ENCODE measurements at regions not wholly inside any gene's neighbourhood (a gene's known extent, or its start where the extent isn't known, plus 50 kb on each side); places are given as distances from the start of the nearest gene placed in this dataset.

- H3K4me3 ChIP-seq (ENCODE audit: low read length) = no peak overlapping the region
- H3K27me3 ChIP-seq (ENCODE audit: control insufficient read depth, insufficient read depth, low read length) = no peaks in the 10 kb centered on the region
- no peak overlapping the region for H3K9ac ChIP-seq (ENCODE audit: low read length)
- H3K27ac ChIP-seq (ENCODE audit: low read depth, low read length) = no peak overlapping the region
- no peaks in the 10 kb centered on the region for H3K36me3 ChIP-seq (ENCODE audit: control insufficient read depth, insufficient read depth, low read length)
- H3K4me1 ChIP-seq (ENCODE audit: control insufficient read depth, insufficient read depth, low read length) = no peaks in the 10 kb centered on the region
Measured at GRCh38 chr7:115110523-115110922, 188.6 kb downstream of the MDFIC start.

DNA sequence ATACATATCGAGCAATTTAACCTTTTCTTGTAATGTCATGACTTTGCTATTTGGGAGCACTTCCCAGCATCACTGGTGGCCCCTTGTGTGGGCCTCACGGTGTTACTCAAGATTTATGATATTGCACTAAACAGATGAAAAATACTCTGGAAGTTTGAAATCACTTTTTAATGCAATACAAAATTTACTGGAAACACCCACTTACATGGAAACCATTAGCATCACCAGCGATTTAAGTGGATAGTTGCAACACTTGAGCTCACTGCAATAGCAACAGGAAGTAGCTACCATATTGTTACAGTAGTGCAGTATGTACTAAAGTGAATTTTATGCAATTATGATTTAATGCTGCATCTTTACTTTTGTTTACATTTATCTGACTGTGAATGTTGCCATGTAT, 184.4 kb downstream of the MDFIC start:
- no peaks in the 10 kb centered on the region for H3K27me3 ChIP-seq (ENCODE audit: control insufficient read depth, insufficient read depth, low read length)
- H3K4me3 ChIP-seq (ENCODE audit: low read length) = no peak overlapping the region
- H3K4me1 ChIP-seq (ENCODE audit: control insufficient read depth, insufficient read depth, low read length) = no peaks in the 10 kb centered on the region
- H3K9ac ChIP-seq (ENCODE audit: low read length) = no peak overlapping the region
- H3K27ac ChIP-seq (ENCODE audit: low read depth, low read length) = no peak overlapping the region
- no peaks in the 10 kb centered on the region for H3K36me3 ChIP-seq (ENCODE audit: control insufficient read depth, insufficient read depth, low read length)

GRCh38 chr7:115102738-115103137, 180.8 kb downstream of the MDFIC start:
- Histone ChIP-seq H3K36me3 (ENCODE audit: control insufficient read depth, insufficient read depth, low read length) (no peaks in the 10 kb centered on the region), H3K4me3 (ENCODE audit: low read length) (no peak overlapping the region), H3K4me1 (ENCODE audit: control insufficient read depth, insufficient read depth, low read length) (no peaks in the 10 kb centered on the region), H3K9ac (ENCODE audit: low read length) (no peak overlapping the region), H3K27me3 (ENCODE audit: control insufficient read depth, insufficient read depth, low read length) (no peaks in the 10 kb centered on the region), H3K27ac (ENCODE audit: low read depth, low read length) (no peak overlapping the region)

- Histone ChIP-seq H3K4me3 (ENCODE audit: low read length) (no peak overlapping the region), H3K9ac (ENCODE audit: low read length) (no peak overlapping the region), H3K27ac (ENCODE audit: low read depth, low read length) (no peak overlapping the region), H3K4me1 (ENCODE audit: control insufficient read depth, insufficient read depth, low read length) (no peaks in the 10 kb centered on the region), H3K27me3 (ENCODE audit: control insufficient read depth, insufficient read depth, low read length) (no peaks in the 10 kb centered on the region), H3K36me3 (ENCODE audit: control insufficient read depth, insufficient read depth, low read length) (no peaks in the 10 kb centered on the region)
Measured at GRCh38 chr7:115101199-115101598, 179.3 kb downstream of the MDFIC start.

- Histone ChIP-seq H3K4me1 (ENCODE audit: control insufficient read depth, insufficient read depth, low read length) (no peaks in the 10 kb centered on the region), H3K27ac (ENCODE audit: low read depth, low read length) (no peak overlapping the region), H3K9ac (ENCODE audit: low read length) (no peak overlapping the region), H3K4me3 (ENCODE audit: low read length) (no peak overlapping the region), H3K27me3 (ENCODE audit: control insufficient read depth, insufficient read depth, low read length) (no peaks in the 10 kb centered on the region), H3K36me3 (ENCODE audit: control insufficient read depth, insufficient read depth, low read length) (no peaks in the 10 kb centered on the region)
Measured at GRCh38 chr7:115099906-115100305, 178.0 kb downstream of the MDFIC start.

- H3K36me3 ChIP-seq (ENCODE audit: control insufficient read depth, insufficient read depth, low read length) = no peaks in the 10 kb centered on the region
- H3K9ac ChIP-seq (ENCODE audit: low read length) = no peak overlapping the region
- H3K27ac ChIP-seq (ENCODE audit: low read depth, low read length) = no peak overlapping the region
- H3K4me1 ChIP-seq (ENCODE audit: control insufficient read depth, insufficient read depth, low read length) = no peaks in the 10 kb centered on the region
- no peaks in the 10 kb centered on the region for H3K27me3 ChIP-seq (ENCODE audit: control insufficient read depth, insufficient read depth, low read length)
- H3K4me3 ChIP-seq (ENCODE audit: low read length) = no peak overlapping the region
Measured at GRCh38 chr7:115097175-115097671, 175.3 kb downstream of the MDFIC start.

DNA sequence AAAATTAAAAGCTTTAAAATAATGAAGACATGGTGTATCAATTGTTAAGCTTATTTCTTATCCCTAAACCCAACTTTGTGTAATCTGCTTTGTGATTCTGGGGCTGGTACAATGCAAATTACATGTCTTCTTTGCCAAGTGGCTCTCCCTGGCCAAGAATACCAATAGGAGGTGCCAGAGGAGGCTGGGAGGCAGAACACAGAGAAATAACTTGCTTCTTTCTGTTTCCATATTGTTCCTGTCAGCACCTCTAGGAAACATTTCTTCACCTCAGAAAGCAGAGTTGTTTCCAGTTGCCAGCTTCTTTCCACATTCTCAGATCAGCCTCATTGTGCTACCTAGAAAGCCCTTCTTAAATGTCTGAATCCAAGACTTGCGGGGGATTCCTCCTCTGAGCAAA, 174.4 kb downstream of the MDFIC start:
- no peaks in the 10 kb centered on the region for H3K27me3 ChIP-seq (ENCODE audit: control insufficient read depth, insufficient read depth, low read length)
- H3K4me1 ChIP-seq (ENCODE audit: control insufficient read depth, insufficient read depth, low read length) = no peaks in the 10 kb centered on the region
- H3K27ac ChIP-seq (ENCODE audit: low read depth, low read length) = no peak overlapping the region
- H3K4me3 ChIP-seq (ENCODE audit: low read length) = no peak overlapping the region
- no peaks in the 10 kb centered on the region for H3K36me3 ChIP-seq (ENCODE audit: control insufficient read depth, insufficient read depth, low read length)
- no peak overlapping the region for H3K9ac ChIP-seq (ENCODE audit: low read length)

DNA sequence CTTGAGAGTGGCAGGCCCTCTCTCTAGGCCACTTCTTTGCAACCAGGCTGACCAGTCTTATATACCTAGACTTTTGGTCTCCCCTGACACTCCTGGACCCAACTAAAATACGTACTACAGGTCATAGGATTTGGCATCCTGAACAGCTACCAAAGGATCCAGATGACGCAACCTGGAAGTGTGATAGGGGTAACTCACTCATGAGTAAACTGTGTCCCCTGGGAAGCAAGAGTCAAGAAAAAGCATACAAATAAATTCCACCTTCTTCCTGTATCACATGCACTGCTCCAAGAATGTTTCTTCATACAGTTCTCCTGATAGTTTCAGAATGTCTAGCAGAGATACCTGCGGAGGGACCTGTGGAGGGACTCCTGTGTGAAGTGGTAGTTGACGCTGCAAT, 172.3 kb downstream of the MDFIC start:
- Histone ChIP-seq H3K9ac (ENCODE audit: low read length) (no peak overlapping the region), H3K27ac (ENCODE audit: low read depth, low read length) (no peak overlapping the region), H3K27me3 (ENCODE audit: control insufficient read depth, insufficient read depth, low read length) (no peaks in the 10 kb centered on the region), H3K36me3 (ENCODE audit: control insufficient read depth, insufficient read depth, low read length) (no peaks in the 10 kb centered on the region), H3K4me1 (ENCODE audit: control insufficient read depth, insufficient read depth, low read length) (no peaks in the 10 kb centered on the region), H3K4me3 (ENCODE audit: low read length) (no peak overlapping the region)

GRCh38 chr7:115088893-115089292, 167.0 kb downstream of the MDFIC start:
- Histone ChIP-seq H3K9ac (ENCODE audit: low read length) (no peak overlapping the region), H3K27me3 (ENCODE audit: control insufficient read depth, insufficient read depth, low read length) (no peaks in the 10 kb centered on the region), H3K36me3 (ENCODE audit: control insufficient read depth, insufficient read depth, low read length) (no peaks in the 10 kb centered on the region), H3K4me1 (ENCODE audit: control insufficient read depth, insufficient read depth, low read length) (peaks cover 6% of the 10 kb centered on the region), H3K4me3 (ENCODE audit: low read length) (no peak overlapping the region), H3K27ac (ENCODE audit: low read depth, low read length) (no peak overlapping the region)

- Histone ChIP-seq H3K27me3 (ENCODE audit: control insufficient read depth, insufficient read depth, low read length) (no peaks in the 10 kb centered on the region), H3K4me3 (ENCODE audit: low read length) (no peak overlapping the region), H3K36me3 (ENCODE audit: control insufficient read depth, insufficient read depth, low read length) (no peaks in the 10 kb centered on the region), H3K4me1 (ENCODE audit: control insufficient read depth, insufficient read depth, low read length) (peaks cover 6% of the 10 kb centered on the region), H3K9ac (ENCODE audit: low read length) (no peak overlapping the region), H3K27ac (ENCODE audit: low read depth, low read length) (no peak overlapping the region)
Measured at GRCh38 chr7:115087437-115087836, 165.5 kb downstream of the MDFIC start.

- H3K9ac ChIP-seq (ENCODE audit: low read length) = no peak overlapping the region
- H3K4me3 ChIP-seq (ENCODE audit: low read length) = no peak overlapping the region
- no peaks in the 10 kb centered on the region for H3K36me3 ChIP-seq (ENCODE audit: control insufficient read depth, insufficient read depth, low read length)
- no peaks in the 10 kb centered on the region for H3K27me3 ChIP-seq (ENCODE audit: control insufficient read depth, insufficient read depth, low read length)
- peaks cover 6% of the 10 kb centered on the region for H3K4me1 ChIP-seq (ENCODE audit: control insufficient read depth, insufficient read depth, low read length)
- H3K27ac ChIP-seq (ENCODE audit: low read depth, low read length) = no peak overlapping the region
Measured at GRCh38 chr7:115086146-115086841, 164.4 kb downstream of the MDFIC start.

DNA sequence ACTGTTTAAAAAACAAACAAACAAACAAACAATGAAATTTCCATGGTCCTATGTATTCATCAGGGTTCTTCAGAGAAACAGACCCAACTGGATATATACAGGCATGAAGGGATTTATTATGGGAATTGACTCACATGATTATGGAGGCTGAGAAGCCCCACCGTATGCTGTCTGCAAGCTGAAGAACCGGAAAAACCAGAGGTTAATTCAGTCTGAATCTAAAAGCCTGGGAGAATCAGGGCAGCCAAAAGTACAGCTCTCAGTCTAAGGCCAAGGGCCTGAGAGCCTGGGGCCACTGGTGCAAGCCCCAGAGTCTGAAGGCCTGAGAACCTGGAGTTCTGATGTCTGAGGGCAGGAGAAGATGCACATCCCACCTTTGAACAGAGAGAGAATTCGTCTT, 163.5 kb downstream of the MDFIC start:
- Histone ChIP-seq H3K36me3 (ENCODE audit: control insufficient read depth, insufficient read depth, low read length) (no peaks in the 10 kb centered on the region), H3K4me1 (ENCODE audit: control insufficient read depth, insufficient read depth, low read length) (peaks cover 6% of the 10 kb centered on the region), H3K4me3 (ENCODE audit: low read length) (no peak overlapping the region), H3K27ac (ENCODE audit: low read depth, low read length) (no peak overlapping the region), H3K27me3 (ENCODE audit: control insufficient read depth, insufficient read depth, low read length) (no peaks in the 10 kb centered on the region), H3K9ac (ENCODE audit: low read length) (no peak overlapping the region)

GRCh38 chr7:115083935-115084334, 162.0 kb downstream of the MDFIC start:
- Histone ChIP-seq H3K4me3 (ENCODE audit: low read length) (no peak overlapping the region), H3K36me3 (ENCODE audit: control insufficient read depth, insufficient read depth, low read length) (no peaks in the 10 kb centered on the region), H3K27ac (ENCODE audit: low read depth, low read length) (no peak overlapping the region), H3K27me3 (ENCODE audit: control insufficient read depth, insufficient read depth, low read length) (no peaks in the 10 kb centered on the region), H3K9ac (ENCODE audit: low read length) (no peak overlapping the region), H3K4me1 (ENCODE audit: control insufficient read depth, insufficient read depth, low read length) (peaks cover 6% of the 10 kb centered on the region)
